K562 (cell line): ENCODE measurements at regions not wholly inside any gene's neighbourhood (a gene's known extent, or its start where the extent isn't known, plus 50 kb on each side); places are given as distances from the start of the nearest gene placed in this dataset.

Experiments used
- DDX20 ChIP-seq: fragments of 450-650 bp; IDR thresholded peaks from 2 replicates; pipeline ENCODE4 v1.6.1; 2016; ENCODE audit warnings: missing genetic modification characterization, low read depth, mild to moderate bottlenecking, missing compliant biosample characterization, moderate library complexity
- EZH2 ChIP-seq: IDR thresholded peaks from 2 replicates; pipeline ENCODE4 v1.6.1; 2012; ENCODE audit warnings: low read depth, mild to moderate bottlenecking, inconsistent platforms, low read length, borderline replicate concordance
- FOXA1 ChIP-seq: fragments of 450-650 bp; IDR thresholded peaks from 2 replicates; pipeline ENCODE4 v1.6.1; 2016; ENCODE audit warnings: mild to moderate bottlenecking, borderline replicate concordance
- HCFC1 ChIP-seq: IDR thresholded peaks from 2 replicates; pipeline ENCODE4 v1.6.1; 2012; ENCODE audit warnings: low read depth, low read length, improper control_type of control experiment
- HLTF ChIP-seq: fragments of 450-650 bp; IDR thresholded peaks from 2 replicates; pipeline ENCODE4 v1.6.1; 2016
- ID3 ChIP-seq, 2 experiments: fragments of 250-450 bp in 1 of 2; fragments of 450-650 bp in 1 of 2; sonication (Bioruptor Pico) in 1 of 2; IDR thresholded peaks; 2 replicates each; pipeline versions ENCODE4 v1.6.1 to v1.8.0; 2016 to 2021; ENCODE audit warnings: mild to moderate bottlenecking in 2 of 2, moderate library complexity in 2 of 2, missing compliant biosample characterization in 1 of 2, missing genetic modification characterization in 1 of 2
- MAX ChIP-seq: sonication (generic); formaldehyde crosslinking; IDR thresholded peaks from 2 replicates; pipeline ENCODE4 v1.9.0; 2022; ENCODE audit warnings: mild to moderate bottlenecking, missing genetic modification reagents
- POLR2A ChIP-seq: fragments of 450-650 bp; conservative IDR thresholded peaks from 2 replicates; pipeline ENCODE4 v1.6.1; 2016
- POLR3G ChIP-seq: IDR thresholded peaks from 2 replicates; pipeline ENCODE4 v1.6.1; 2011; ENCODE audit not compliant: insufficient read length, insufficient replicate concordance; ENCODE audit errors: extremely low read depth
- TEAD4 ChIP-seq, 2 experiments: sonication (generic) in 1 of 2; formaldehyde crosslinking in 1 of 2; IDR thresholded peaks; 2 replicates each; pipeline versions ENCODE4 v1.6.1 to v1.8.0; 2012 to 2022; ENCODE audit warnings: borderline replicate concordance in 1 of 2, inconsistent platforms in 1 of 2, low read length in 1 of 2, mild to moderate bottlenecking in 1 of 2, missing genetic modification reagents in 1 of 2
- ZBTB1 ChIP-seq: sonication (generic); formaldehyde crosslinking; IDR thresholded peaks from 2 replicates; pipeline ENCODE4 v1.8.1; 2023; ENCODE audit warnings: missing genetic modification reagents, low read depth, mild to moderate bottlenecking, borderline replicate concordance
- TF ChIP-seq, protein P1 (sequence below), 3 experiments: IDR thresholded peaks in 2 of 3; conservative IDR thresholded peaks in 1 of 3; 2 replicates each; pipeline ENCODE4 v1.5.1; 2011 to 2012; ENCODE audit warnings: low read length in 3 of 3, mild to moderate bottlenecking in 3 of 3, control low read depth in 2 of 3, improper control_type of control experiment in 1 of 3, inconsistent platforms in 1 of 3, low read depth in 1 of 3, mixed read lengths in 1 of 3, moderate library complexity in 1 of 3; ENCODE audit not compliant: insufficient read depth in 2 of 3

GRCh38 chr4:179027569-179027968 lies 1585.3 kb upstream of the AGA start:
- TF ChIP-seq DDX20 (tag) (no peak), ID3 (CRISPR knock-in tag; IDR thresholded peaks at IDR 0.05) (no peak), ID3 (tag; IDR thresholded peaks at IDR 0.05) (no peak), TEAD4 (IDR thresholded peaks at IDR 0.05; ENCODE audit: low read length) (no peak), TEAD4 (CRISPR knock-in tag; IDR thresholded peaks at IDR 0.05; ENCODE audit: borderline replicate concordance) (no peak), HLTF (no peak), POLR3G (no peak), FOXA1 (no peak), ZBTB1 (CRISPR knock-in tag) (no peak), POLR2A (no peak), HCFC1 (no peak), EZH2 (no peak), MAX (CRISPR knock-in tag) (no peak)
- TF ChIP-seq, protein P1, sequence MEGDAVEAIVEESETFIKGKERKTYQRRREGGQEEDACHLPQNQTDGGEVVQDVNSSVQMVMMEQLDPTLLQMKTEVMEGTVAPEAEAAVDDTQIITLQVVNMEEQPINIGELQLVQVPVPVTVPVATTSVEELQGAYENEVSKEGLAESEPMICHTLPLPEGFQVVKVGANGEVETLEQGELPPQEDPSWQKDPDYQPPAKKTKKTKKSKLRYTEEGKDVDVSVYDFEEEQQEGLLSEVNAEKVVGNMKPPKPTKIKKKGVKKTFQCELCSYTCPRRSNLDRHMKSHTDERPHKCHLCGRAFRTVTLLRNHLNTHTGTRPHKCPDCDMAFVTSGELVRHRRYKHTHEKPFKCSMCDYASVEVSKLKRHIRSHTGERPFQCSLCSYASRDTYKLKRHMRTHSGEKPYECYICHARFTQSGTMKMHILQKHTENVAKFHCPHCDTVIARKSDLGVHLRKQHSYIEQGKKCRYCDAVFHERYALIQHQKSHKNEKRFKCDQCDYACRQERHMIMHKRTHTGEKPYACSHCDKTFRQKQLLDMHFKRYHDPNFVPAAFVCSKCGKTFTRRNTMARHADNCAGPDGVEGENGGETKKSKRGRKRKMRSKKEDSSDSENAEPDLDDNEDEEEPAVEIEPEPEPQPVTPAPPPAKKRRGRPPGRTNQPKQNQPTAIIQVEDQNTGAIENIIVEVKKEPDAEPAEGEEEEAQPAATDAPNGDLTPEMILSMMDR (IDR thresholded peaks at IDR 0.05 in 2 of 3, conservative IDR thresholded peaks at IDR 0.05 in 1 of 3; ENCODE audit: insufficient read depth in 2 of 3, low read depth in 1 of 3, low read length in 3 of 3): no peak
